ENCODE measurements at regions not wholly inside any gene's neighbourhood (a gene's known extent, or its start where the extent isn't known, plus 50 kb on each side); places are given as distances from the start of the nearest gene placed in this dataset.

DNA sequence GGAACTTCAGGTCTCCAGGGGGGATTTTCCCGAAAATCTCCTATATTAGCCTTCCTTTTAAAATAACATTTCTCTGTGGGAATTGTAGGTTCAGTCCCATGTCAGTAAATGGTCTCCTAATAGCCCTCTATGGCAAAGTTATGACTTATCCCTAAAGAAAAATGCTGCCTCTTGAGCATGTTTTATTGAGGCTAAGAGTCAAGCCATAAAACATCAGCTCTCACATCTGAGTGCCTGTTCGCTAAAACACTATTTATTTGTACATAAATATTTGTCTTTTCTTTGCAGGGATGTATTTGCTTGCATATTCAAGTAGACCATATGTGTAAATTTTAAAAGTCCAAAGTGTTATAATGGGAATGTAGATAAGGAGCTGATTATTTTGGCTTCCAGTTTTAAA lies 160.4 kb downstream of the PRDM6 start:
- Histone ChIP-seq H3K36me3 (ENCODE audit: insufficient read depth, low read length) (no peaks in the 10 kb centered on the region), H2AFZ (ENCODE audit: low read length) (no peak overlapping the region), H3K4me1 (ENCODE audit: insufficient read depth, low read length, poor library complexity, severe bottlenecking) (no peaks in the 10 kb centered on the region), H3K4me3 (ENCODE audit: low read depth, low read length, poor library complexity, severe bottlenecking) (no peak overlapping the region), H3K27ac (ENCODE audit: low read depth, low read length, poor library complexity, severe bottlenecking) (no peak overlapping the region), H3K9me3 (ENCODE audit: low read length) (no peaks in the 10 kb centered on the region), H3K9me2 (ENCODE audit: insufficient read depth, low read length) (no peaks in the 10 kb centered on the region), H4K20me1 (ENCODE audit: insufficient read depth, low read length) (no peaks in the 10 kb centered on the region), H3K4me2 (ENCODE audit: low read length) (no peak overlapping the region), H3K79me2 (ENCODE audit: insufficient read depth, low read depth, low read length) (no peaks in the 10 kb centered on the region)
- CTCF ChIA-PET (ENCODE audit: unreplicated experiment) = no interaction called here
- no TSS peak for BruUV-seq (replicated peaks)
- DNase-seq (ENCODE audit: low spot score) = no peak
- intact Hi-C loops (cut with micrococcal nuclease; ENCODE audit: unreplicated experiment) = no loop called here
- TF ChIP-seq EZH2phosphoT487 (IDR thresholded peaks at IDR 0.05; ENCODE audit: borderline replicate concordance, low read depth, low read length) = no peak
- TF ChIP-seq, protein P1, sequence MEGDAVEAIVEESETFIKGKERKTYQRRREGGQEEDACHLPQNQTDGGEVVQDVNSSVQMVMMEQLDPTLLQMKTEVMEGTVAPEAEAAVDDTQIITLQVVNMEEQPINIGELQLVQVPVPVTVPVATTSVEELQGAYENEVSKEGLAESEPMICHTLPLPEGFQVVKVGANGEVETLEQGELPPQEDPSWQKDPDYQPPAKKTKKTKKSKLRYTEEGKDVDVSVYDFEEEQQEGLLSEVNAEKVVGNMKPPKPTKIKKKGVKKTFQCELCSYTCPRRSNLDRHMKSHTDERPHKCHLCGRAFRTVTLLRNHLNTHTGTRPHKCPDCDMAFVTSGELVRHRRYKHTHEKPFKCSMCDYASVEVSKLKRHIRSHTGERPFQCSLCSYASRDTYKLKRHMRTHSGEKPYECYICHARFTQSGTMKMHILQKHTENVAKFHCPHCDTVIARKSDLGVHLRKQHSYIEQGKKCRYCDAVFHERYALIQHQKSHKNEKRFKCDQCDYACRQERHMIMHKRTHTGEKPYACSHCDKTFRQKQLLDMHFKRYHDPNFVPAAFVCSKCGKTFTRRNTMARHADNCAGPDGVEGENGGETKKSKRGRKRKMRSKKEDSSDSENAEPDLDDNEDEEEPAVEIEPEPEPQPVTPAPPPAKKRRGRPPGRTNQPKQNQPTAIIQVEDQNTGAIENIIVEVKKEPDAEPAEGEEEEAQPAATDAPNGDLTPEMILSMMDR (conservative IDR thresholded peaks at IDR 0.05; ENCODE audit: low read length) = no peak
- POLR2A ChIA-PET = interaction anchor here (0.6 kb wide), 1 partner anchor 9 kb away, joined by 4 read pairs; no protein-coding TSS in a partner anchor

DNA sequence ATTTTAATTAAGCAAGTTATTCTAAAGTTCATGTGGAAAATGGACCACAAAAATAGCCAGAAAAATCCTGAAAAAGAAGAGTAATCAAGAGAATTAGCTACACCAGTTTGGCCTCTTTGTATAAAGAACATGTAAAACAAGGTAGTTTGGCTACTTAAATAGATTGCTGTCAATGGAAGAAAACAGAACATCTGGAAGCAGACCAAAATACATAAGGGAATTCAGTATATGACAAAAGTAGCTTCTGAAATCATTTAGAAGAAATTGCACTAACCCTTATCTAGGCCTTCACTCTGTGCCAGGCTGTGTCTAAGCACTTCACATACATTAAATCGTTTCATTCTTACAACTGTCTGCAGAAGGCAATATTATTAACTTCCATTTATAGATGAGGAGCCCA lies 156.6 kb downstream of the PRDM6 start:
- Histone ChIP-seq H3K27ac (ENCODE audit: low read depth, low read length, poor library complexity, severe bottlenecking) (no peak overlapping the region), H3K9me2 (ENCODE audit: insufficient read depth, low read length) (no peaks in the 10 kb centered on the region), H3K79me2 (ENCODE audit: insufficient read depth, low read depth, low read length) (no peaks in the 10 kb centered on the region), H2AFZ (ENCODE audit: low read length) (no peak overlapping the region), H3K4me2 (ENCODE audit: low read length) (no peak overlapping the region), H3K36me3 (ENCODE audit: insufficient read depth, low read length) (no peaks in the 10 kb centered on the region), H4K20me1 (ENCODE audit: insufficient read depth, low read length) (no peaks in the 10 kb centered on the region), H3K4me1 (ENCODE audit: insufficient read depth, low read length, poor library complexity, severe bottlenecking) (no peaks in the 10 kb centered on the region), H3K9me3 (ENCODE audit: low read length) (no peaks in the 10 kb centered on the region), H3K4me3 (ENCODE audit: low read depth, low read length, poor library complexity, severe bottlenecking) (no peak overlapping the region)
- BruUV-seq (replicated peaks) = no TSS peak
- CTCF ChIA-PET (ENCODE audit: unreplicated experiment) = no interaction called here
- POLR2A ChIA-PET = interaction anchor here (0.6 to 1.2 kb wide), 2 partner anchors 110 to 285 kb away, joined by 3 read pairs; no protein-coding TSS in a partner anchor
- TF ChIP-seq, protein P1 (conservative IDR thresholded peaks at IDR 0.05; ENCODE audit: low read length) = no peak
- no peak for TF ChIP-seq EZH2phosphoT487 (IDR thresholded peaks at IDR 0.05; ENCODE audit: borderline replicate concordance, low read depth, low read length)
- no peak for DNase-seq (ENCODE audit: low spot score)
- intact Hi-C loops (cut with micrococcal nuclease; ENCODE audit: unreplicated experiment) = no loop called here

DNA sequence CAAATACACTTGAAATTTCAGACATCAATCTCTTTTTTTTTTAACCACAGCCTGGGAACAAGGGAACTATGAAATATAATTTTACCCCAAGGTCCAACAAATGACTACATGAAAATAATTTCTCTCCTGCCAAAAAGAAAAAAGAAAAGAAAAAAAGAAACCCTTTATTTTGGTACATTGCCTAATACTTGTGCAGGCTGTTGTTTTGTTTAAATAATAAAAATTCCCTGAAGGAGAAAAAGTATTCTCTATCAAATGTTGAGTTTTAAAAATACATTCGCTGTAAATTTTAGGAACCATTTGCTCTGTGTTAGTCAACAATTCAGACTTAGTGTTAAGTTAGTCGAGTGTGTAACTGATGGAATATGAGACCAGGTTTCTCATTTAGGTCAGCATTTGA lies 155.4 kb downstream of the PRDM6 start:
- Histone ChIP-seq H3K4me2 (ENCODE audit: low read length) (no peak overlapping the region), H3K4me1 (ENCODE audit: insufficient read depth, low read length, poor library complexity, severe bottlenecking) (no peaks in the 10 kb centered on the region), H3K9me3 (ENCODE audit: low read length) (no peaks in the 10 kb centered on the region), H4K20me1 (ENCODE audit: insufficient read depth, low read length) (no peaks in the 10 kb centered on the region), H3K36me3 (ENCODE audit: insufficient read depth, low read length) (no peaks in the 10 kb centered on the region), H3K4me3 (ENCODE audit: low read depth, low read length, poor library complexity, severe bottlenecking) (no peak overlapping the region), H3K9me2 (ENCODE audit: insufficient read depth, low read length) (no peaks in the 10 kb centered on the region), H2AFZ (ENCODE audit: low read length) (no peak overlapping the region), H3K27ac (ENCODE audit: low read depth, low read length, poor library complexity, severe bottlenecking) (no peak overlapping the region), H3K79me2 (ENCODE audit: insufficient read depth, low read depth, low read length) (no peaks in the 10 kb centered on the region)
- intact Hi-C loops (cut with micrococcal nuclease; ENCODE audit: unreplicated experiment) = no loop called here
- ChIA-PET CTCF (ENCODE audit: unreplicated experiment) (no interaction called here), POLR2A (no interaction called here)
- no peak for TF ChIP-seq EZH2phosphoT487 (IDR thresholded peaks at IDR 0.05; ENCODE audit: borderline replicate concordance, low read depth, low read length)
- TF ChIP-seq, protein P1 (conservative IDR thresholded peaks at IDR 0.05; ENCODE audit: low read length) = no peak
- no peak for DNase-seq (ENCODE audit: low spot score)
- no TSS peak for BruUV-seq (replicated peaks)
